Fibroblast of pulmonary artery (primary cell): ENCODE measurements at regions not wholly inside any gene's neighbourhood (a gene's known extent, or its start where the extent isn't known, plus 50 kb on each side); places are given as distances from the start of the nearest gene placed in this dataset.

Experiments
- DNase-seq: peaks from one replicate; pipeline ENCODE4 v3.0.0-alpha.2; 2010; ENCODE audit warnings: low read depth
- H3K4me3 ChIP-seq: replicated peaks from 2 replicates; pipeline ENCODE4 v1.5.1; 2011; ENCODE audit warnings: low read depth, mild to moderate bottlenecking, control low read depth, low read length, moderate library complexity
- TF ChIP-seq, protein P1 (sequence below): IDR thresholded peaks from 2 replicates; pipeline ENCODE4 v1.5.1; 2011; ENCODE audit warnings: mild to moderate bottlenecking, control low read depth, low read length, inconsistent platforms; ENCODE audit errors: missing control alignments

DNA sequence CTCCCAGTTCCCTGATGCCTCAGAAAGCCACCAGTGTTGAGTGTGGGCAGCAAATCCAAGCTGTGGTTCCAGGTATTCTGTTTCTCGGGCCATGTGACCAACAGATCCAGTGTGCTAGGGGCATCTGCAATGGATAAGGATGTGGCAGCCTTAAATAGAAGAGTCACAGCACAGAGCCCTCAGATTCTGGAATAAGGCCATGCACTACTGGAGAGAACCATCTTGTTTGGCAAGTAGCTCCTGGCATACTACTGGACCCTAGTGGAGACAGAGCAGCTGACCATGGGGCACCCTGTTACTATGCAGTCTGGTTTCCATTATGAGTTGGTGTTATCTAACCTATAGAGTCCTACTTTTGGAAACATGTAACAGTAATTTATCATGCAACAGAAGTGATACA, 53.3 kb upstream of the ZBTB7C start:
- TF ChIP-seq, protein P1, sequence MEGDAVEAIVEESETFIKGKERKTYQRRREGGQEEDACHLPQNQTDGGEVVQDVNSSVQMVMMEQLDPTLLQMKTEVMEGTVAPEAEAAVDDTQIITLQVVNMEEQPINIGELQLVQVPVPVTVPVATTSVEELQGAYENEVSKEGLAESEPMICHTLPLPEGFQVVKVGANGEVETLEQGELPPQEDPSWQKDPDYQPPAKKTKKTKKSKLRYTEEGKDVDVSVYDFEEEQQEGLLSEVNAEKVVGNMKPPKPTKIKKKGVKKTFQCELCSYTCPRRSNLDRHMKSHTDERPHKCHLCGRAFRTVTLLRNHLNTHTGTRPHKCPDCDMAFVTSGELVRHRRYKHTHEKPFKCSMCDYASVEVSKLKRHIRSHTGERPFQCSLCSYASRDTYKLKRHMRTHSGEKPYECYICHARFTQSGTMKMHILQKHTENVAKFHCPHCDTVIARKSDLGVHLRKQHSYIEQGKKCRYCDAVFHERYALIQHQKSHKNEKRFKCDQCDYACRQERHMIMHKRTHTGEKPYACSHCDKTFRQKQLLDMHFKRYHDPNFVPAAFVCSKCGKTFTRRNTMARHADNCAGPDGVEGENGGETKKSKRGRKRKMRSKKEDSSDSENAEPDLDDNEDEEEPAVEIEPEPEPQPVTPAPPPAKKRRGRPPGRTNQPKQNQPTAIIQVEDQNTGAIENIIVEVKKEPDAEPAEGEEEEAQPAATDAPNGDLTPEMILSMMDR: no peak
- no peak overlapping the region for H3K4me3 ChIP-seq
- DNase-seq: no peak

DNA sequence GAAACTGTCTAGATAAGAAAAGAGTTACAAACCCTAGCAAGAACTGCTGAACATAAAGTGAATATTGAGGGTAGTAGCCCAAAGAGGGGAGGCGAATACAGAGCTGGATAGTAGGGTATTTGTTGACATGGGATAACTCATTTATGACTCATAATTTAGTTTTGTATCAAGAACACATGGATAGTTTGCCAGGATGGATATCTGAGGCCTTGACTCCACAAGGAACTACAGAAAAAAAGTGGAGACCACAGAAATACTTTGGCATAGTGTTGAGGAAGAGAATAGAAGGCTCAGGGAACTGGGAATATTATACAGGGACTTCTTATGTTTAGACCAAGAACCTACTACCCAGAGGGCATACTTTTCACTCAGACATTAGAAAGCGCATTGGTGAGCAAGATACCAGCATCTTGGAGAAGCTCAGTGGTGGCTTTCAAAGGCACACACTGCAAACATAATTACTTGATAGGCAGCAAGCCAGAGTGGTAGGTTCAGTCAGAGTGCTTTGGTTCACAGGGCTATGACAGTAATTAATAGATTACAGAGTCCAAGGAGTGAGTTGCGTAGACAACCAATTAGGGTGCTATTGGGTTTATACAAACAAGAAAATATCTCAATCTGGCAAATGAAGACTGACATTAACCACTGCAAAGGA, 51.9 kb upstream of the ZBTB7C start:
- DNase-seq: peak; percentile 27
- H3K4me3 ChIP-seq: no peak overlapping the region
- TF ChIP-seq, protein P1: no peak

DNA sequence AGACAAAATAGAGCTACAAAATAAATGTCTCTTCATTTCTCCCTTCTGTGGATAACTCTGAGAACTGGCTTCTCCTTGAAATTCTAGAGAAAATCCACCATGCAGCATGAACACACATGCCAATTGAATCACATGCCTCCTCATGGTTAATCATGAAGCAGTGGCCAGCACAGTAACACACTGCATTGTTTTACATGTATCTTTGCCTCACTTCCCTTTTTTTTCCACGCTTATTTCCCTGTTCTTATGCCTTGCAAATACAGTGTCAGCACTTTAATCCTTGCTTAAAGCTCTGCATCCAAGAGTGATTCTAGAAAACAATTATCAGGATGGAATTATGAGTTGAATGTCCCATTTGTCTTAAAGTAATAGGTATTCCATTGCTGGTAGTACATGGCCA, 50.3 kb upstream of the ZBTB7C start:
- DNase-seq: no peak
- TF ChIP-seq, protein P1: no peak
- H3K4me3 ChIP-seq: no peak overlapping the region

DNA sequence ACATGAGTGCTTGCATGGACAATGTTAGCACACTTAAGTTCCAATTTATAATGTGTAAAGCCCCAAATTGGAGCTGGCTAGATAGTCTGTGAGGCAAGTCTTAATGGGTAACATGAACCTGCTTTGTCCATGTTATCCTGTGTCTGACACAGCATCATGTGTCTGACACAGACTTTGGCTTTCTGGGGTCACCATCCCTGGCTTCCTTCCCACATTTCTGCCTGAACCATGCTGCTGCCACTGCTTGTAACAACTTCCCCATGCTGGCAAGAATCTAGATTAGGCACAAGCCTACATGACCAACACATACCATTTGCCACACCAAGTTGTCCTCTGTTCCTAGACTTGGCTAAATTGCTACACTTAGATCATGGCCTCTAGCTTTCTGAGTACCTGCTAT, 49.8 kb upstream of the ZBTB7C start:
- TF ChIP-seq, protein P1: no peak
- H3K4me3 ChIP-seq: no peak overlapping the region

More for the DNA sequence above, 49.8 kb upstream of the ZBTB7C start:
- no peak for DNase-seq
